H1 (cell line): ENCODE measurements at regions not wholly inside any gene's neighbourhood (a gene's known extent, or its start where the extent isn't known, plus 50 kb on each side); places are given as distances from the start of the nearest gene placed in this dataset.

Experiments used
- BACH1 ChIP-seq: IDR thresholded peaks from 2 replicates; pipeline ENCODE4 v1.6.1; 2012; ENCODE audit warnings: low read length, improper control_type of control experiment
- E2F6 ChIP-seq: IDR thresholded peaks from 2 replicates; pipeline ENCODE4 v1.6.1; 2012; ENCODE audit warnings: inconsistent platforms
- EGR1 ChIP-seq: IDR thresholded peaks from 2 replicates; pipeline ENCODE4 v1.6.1; 2011; ENCODE audit warnings: low read depth, low read length, borderline replicate concordance
- JUND ChIP-seq: IDR thresholded peaks from 2 replicates; pipeline ENCODE4 v1.6.1; 2011; ENCODE audit warnings: mild to moderate bottlenecking, improper control_type of control experiment, low read length
- KDM5A ChIP-seq: fragments of 200-600 bp; IDR thresholded peaks from 2 replicates; pipeline ENCODE4 v1.7.1; 2012; ENCODE audit warnings: mild to moderate bottlenecking, low read length, inconsistent platforms, mixed read lengths

DNA sequence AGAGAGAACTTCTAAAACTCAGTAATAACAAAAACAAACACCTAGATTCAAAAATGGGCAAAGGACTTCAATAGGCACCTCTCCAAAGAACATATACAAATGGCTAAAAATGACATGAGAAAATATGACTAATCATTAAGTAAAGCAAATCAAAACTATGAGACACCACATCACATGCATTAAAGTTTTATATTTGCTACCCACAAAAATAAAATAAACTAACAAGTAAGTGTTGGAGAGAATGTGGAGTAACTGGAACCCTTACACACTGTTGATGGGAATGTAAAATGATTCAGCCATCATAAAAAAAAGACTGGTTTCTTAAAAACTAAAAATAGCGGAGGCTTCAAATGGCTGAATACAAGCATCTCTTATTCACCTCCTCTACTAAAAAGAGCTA, 262.1 kb upstream of the PKN2 start (continued):
- TF ChIP-seq E2F6 (no peak), BACH1 (no peak), KDM5A (no peak), EGR1 (no peak), JUND (no peak)
- TF ChIP-seq, all 59 proteins: peak for 0
